HG03095 (cell line): ENCODE measurements at regions not wholly inside any gene's neighbourhood (a gene's known extent, or its start where the extent isn't known, plus 50 kb on each side); places are given as distances from the start of the nearest gene placed in this dataset.
"Not testable (repeated sequence)": the region's sequence is repeated elsewhere in the genome, so short reads cannot be mapped to it uniquely, and the experiment has no call there.

Source experiments
- ATAC-seq: cut with Tn5 transposase; IDR thresholded peaks from one replicate; pipeline ENCODE4 v1.9.1; 2021; ENCODE audit warnings: moderate library complexity; ENCODE audit not compliant: unreplicated experiment

DNA sequence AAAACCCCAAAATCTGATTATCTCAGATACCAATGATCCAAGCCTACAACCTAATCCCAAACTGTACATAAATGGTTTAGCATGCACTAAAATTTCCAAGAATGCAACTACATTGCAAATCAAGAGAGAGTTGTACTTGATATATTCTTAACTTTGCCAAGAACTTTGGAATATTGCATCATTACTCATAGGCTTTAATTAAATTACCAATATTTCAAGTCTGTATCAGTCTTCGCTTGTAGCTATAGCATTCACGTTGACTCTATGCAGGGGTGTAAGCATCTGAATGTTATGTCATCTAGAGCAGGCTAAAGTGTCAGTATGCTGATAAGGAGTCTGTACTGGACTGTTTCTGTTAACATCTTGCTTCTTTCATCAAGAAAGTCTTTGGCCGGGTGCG lies 56.3 kb downstream of the FOXI3 start:
- no peak for ATAC-seq

GRCh38 chr2:88377641-88377991 lies 74.9 kb downstream of the FOXI3 start:
- ATAC-seq = no peak

DNA sequence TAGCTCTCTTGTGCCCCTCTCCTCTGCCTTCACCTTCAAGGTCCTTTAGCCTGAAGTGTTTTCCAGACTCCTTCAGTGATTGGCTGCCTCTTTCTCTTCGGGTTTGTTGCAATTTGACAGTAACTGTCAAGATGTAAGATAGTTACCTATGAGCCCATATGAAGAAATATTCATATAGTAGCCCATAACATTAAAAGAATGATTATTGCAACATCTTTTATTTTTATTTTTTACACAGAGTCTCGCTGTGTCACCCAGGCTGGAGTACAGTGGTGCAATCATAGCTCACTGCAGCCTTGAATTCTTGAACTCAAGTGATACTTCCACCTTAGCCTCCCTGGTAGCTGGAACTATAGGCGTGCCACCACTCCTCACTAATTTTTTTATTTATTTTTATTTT lies 80.5 kb downstream of the FOXI3 start:
- no peak for ATAC-seq

DNA sequence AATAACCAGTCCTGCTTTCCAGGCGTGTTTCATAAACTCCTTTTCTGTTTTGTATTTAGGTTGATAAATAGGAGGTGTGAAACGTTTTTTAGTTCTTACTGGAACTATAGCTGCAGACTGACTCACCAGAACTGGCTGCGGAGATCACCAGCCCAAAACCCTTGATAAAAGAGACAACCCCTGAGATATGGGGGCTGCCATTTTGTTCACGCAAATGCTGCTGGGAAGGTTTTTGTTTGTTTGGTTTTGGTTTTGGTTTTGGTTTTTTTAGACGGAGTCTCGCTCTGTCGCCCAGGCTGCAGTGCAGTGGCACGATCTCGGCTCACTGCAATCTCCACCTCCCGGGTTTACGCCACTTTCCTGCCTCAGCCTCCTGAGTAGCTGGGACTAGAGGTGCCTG lies 87.1 kb downstream of the FOXI3 start:
- not testable (repeated sequence) for ATAC-seq

DNA sequence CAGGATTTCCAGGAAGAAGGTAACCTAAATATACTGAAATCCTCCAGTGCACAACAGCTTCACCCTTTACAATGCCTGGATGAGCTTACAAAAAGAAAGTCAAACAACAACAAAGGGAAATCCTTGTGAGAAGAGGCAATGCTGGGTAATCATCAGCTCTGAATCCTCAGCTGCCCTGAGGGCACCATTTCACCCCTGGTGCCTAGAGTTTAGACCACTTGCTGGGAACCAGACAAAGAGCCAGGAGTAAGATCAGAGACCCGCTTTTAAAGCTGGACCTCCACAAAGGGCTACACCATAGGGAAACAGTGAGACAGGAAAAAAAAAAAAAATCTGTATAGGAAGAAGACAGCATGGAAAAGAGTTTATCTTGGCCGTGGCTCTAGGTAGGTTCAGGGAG lies 97.0 kb downstream of the FOXI3 start:
- ATAC-seq = no peak

GRCh38 chr2:88351249-88351601 lies 101.3 kb downstream of the FOXI3 start:
- no peak for ATAC-seq

- ATAC-seq = no peak
Measured at GRCh38 chr2:88350331-88351248, 101.9 kb downstream of the FOXI3 start.

- ATAC-seq = no peak
Measured at GRCh38 chr2:88345842-88346241, 106.7 kb downstream of the FOXI3 start.

- ATAC-seq = no peak
Measured at GRCh38 chr2:88342749-88343148, 109.7 kb downstream of the FOXI3 start.

DNA sequence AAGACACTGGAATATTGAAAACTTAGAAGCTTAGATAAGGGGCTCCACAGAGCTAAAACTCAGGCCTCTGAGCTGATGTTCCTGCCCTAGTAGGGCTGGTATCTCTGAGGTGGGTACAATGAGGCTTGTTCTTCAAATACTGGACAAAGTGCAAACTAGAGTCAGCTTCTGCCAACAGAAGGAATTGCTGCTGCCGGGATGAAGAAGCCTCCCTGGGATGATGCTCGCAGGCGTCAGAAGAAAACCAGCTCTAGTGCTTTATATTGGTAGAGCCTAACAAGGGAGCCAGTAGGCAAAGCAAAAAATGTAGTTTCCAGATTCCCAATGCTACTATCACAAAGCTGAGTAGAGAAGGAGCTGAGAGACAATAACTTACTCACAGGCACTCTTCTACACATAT lies 118.1 kb downstream of the FOXI3 start:
- ATAC-seq = no peak

GRCh38 chr2:88331239-88331638 lies 121.3 kb downstream of the FOXI3 start:
- no peak for ATAC-seq

- ATAC-seq = peak; percentile 80
Measured at GRCh38 chr2:88329815-88330603, 122.5 kb downstream of the FOXI3 start.

DNA sequence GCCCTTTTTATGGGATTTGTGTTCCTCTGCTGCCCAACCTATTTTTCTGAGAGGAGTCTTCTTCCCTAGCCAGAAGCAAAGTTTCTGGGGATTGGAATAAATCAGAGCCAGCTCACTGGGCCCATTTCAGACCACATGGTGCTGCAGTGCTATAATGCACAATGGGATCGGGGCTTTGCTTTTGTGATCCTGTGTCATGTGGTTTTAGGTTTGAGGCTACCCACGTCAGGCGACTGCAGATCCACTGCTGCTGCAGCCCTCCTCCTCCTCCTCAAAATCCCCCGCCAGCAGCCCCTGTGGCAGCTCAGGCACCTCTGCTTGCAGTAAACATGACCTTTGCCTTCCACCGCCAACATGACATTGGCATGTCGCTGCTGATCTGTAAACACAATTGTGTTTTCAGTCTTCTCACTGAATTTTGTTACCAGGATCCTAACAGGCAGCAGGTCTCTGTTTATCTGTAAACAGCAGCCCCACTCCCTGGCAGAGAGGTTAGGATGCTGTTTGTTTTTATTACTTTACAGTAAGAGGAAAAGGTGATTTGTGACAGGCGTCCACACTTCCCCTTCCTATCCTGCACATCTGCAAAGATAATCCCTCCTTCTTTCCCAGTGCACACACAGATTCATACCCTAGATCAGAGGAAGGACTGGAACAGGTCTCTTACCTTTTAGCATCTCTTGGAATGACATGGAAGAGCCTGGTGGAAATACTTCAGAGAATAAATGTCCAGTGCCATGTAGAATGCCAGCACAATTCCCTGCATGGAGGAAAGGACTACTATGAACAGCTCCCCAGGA lies 130.8 kb downstream of the FOXI3 start:
- no peak for ATAC-seq

GRCh38 chr2:88320076-88320773 lies 132.3 kb downstream of the FOXI3 start:
- ATAC-seq = no peak

- no peak for ATAC-seq
Measured at GRCh38 chr2:88318956-88319330, 133.6 kb downstream of the FOXI3 start.

DNA sequence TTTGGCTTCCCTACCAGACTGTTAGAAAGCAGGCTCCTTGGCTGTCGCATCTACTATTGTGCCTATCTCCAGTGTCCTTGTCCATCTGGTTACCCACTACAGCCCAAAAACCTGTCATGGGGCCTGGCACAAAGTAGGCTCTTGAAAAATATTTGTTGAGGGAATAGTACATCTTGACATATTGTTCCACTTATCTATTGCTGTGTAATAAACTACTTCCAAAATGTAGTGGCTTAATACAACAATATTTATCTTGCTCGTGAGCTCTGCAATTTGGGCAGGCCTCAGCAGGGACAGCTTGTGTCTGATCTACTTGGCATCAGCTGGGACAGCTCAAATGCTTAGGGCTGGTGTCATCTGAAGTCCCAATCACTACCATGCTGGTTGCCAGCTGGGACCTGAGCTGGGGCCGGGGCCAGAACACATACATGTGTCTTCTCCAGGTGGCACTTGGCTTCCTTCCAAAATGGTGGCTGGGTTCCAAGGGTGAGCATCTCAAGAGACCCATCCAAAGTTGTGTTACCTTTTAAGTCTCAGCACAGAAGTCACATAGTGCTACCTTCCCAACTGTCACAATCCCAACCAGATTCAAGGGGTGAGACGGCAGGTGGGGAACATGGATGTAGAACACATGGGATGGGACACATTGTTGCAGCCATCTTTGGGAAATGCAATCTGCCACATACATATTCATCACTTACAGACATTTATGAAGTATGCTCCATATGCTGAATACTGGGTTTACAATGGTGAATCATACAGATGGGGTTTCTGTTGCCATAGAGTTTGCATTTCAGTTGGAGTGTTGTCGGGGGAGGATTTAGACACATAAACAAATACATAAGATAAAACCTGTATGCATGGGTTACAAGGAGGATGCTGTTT lies 134.2 kb downstream of the FOXI3 start:
- ATAC-seq = no peak

DNA sequence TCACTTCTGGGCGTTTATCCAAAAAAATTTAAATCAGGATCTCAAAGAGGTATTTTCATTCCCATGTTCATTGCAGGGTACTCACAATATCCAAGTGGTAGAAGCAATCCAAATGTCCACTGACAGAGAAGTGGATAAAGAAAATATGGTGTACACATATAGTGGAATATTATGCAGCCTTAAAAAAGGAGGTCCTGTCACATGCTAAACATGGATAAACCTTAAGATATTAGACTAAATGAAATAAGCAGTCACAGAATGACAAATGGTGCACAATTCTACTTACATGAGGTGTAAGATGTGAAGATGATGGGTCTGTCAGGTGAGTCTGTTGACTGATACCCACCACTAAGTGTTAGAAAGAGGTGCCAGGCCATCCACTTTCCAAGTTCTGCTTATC lies 140.6 kb downstream of the THNSL2 start:
- ATAC-seq = no peak

- no peak for ATAC-seq
Measured at GRCh38 chr2:88307817-88308216, 137.7 kb downstream of the THNSL2 start.

DNA sequence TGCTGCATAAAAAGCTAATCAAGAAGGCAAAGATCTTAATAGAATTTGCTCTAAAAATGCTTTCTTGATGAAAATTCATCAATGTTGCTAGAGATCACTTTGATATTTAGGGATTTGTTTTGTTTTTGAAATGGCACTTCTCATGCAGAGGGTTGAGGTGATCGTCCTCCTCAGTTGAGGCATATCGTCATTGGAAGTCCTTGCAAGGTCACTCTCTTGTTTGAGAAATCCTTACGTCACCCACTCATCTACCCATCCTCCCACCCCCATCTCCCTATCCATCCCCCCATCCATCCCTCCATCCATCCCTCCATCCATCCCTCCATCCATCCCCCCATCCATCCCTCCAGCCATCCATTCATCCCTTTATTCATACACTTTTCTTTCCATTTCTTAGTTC lies 133.7 kb downstream of the THNSL2 start:
- no peak for ATAC-seq

DNA sequence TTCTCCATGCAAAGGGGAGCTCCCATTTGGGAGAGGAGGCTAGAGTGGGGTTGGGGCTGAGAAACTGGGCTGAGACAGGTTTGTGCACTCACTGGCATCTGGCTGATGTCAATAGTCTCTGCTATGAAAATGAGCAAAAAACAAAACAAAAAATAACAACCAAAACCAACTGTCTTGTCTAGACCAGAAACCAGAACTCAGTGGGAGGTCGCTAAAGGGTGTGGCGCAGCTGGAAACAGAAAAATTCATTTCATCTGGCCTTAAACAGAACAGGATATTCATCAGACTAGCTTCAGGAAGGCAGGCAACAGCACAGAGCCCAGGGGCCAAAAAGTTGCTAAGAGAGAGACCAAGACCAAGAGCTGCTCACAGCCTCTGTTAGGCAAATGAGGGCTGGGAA lies 126.1 kb downstream of the THNSL2 start:
- ATAC-seq = no peak
